ENCODE measurements at regions not wholly inside any gene's neighbourhood (a gene's known extent, or its start where the extent isn't known, plus 50 kb on each side); places are given as distances from the start of the nearest gene placed in this dataset.

GRCh38 chrX:55816023-55816422, 98.5 kb downstream of the RRAGB start:
- Histone ChIP-seq H2AFZ (ENCODE audit: low read depth, low read length) (no peak overlapping the region), H3K9ac (replicated peaks; ENCODE audit: extremely low read depth, insufficient read depth, low read length) (no peak overlapping the region), H3K36me3 (ENCODE audit: control insufficient read depth in 2 of 2, extremely low read depth in 1 of 2, insufficient read depth in 2 of 2, low read length in 2 of 2) (no peaks in the 10 kb centered on the region), H3K9me1 (replicated peaks; ENCODE audit: control insufficient read depth, extremely low read depth, insufficient read depth, low read length) (no peaks in the 10 kb centered on the region), H3K79me2 (ENCODE audit: control insufficient read depth, insufficient read depth, low read length) (no peaks in the 10 kb centered on the region), H3K27me3 (ENCODE audit: control insufficient read depth in 2 of 2, insufficient read depth in 2 of 2, low read length in 2 of 2) (no peaks in the 10 kb centered on the region), H3K9me3 (replicated peaks; ENCODE audit: control insufficient read depth, insufficient read depth, low read length) (no peaks in the 10 kb centered on the region), H3K4me2 (ENCODE audit: insufficient read depth, low read length) (no peak overlapping the region), H3K4me3 (replicated peaks in 1 of 3; ENCODE audit: insufficient read depth in 1 of 3, low read depth in 1 of 3, low read length in 3 of 3) (no peak overlapping the region), H3K4me1 (ENCODE audit: control insufficient read depth, extremely low read depth, insufficient read depth, low read length) (no peaks in the 10 kb centered on the region), H3K27ac (ENCODE audit: insufficient read depth, low read depth, low read length) (no peak overlapping the region), H4K20me1 (replicated peaks; ENCODE audit: control insufficient read depth, extremely low read depth, insufficient read depth, low read length) (no peaks in the 10 kb centered on the region)
- CTCF ChIA-PET, result no interaction called here
- no TSS peak for BruUV-seq (replicated peaks)
- no peak for DNase-seq (ENCODE audit: low read depth, low spot score)
- POLR2A ChIA-PET, result no interaction called here
- dilution Hi-C loops (cut with MboI; ENCODE audit: extremely low pct_ligation_motif_present, low sequenced_read_pairs), result no loop called here
- intact Hi-C loops (cut with micrococcal nuclease), result no loop called here
- TF ChIP-seq, protein P1, sequence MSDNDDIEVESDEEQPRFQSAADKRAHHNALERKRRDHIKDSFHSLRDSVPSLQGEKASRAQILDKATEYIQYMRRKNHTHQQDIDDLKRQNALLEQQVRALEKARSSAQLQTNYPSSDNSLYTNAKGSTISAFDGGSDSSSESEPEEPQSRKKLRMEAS (IDR thresholded peaks at IDR 0.05; ENCODE audit: insufficient read depth, insufficient read length), result no peak
- TF ChIP-seq GATA2 (IDR thresholded peaks at IDR 0.05; ENCODE audit: insufficient read depth, insufficient read length, low read depth, low read length) (no peak), POLR2A (IDR thresholded peaks at IDR 0.05; ENCODE audit: low read depth, low read length) (no peak), FOS (IDR thresholded peaks at IDR 0.05; ENCODE audit: borderline replicate concordance, insufficient read depth, low read length) (no peak), POLR2AphosphoS5 (IDR thresholded peaks at IDR 0.05; ENCODE audit: insufficient read depth, low read depth, low read length) (no peak), EZH2 (IDR thresholded peaks at IDR 0.05; ENCODE audit: borderline replicate concordance, low read depth, low read length, severe bottlenecking) (no peak), JUN (IDR thresholded peaks at IDR 0.05; ENCODE audit: borderline replicate concordance, insufficient read depth, insufficient read length, low read depth) (no peak), MYC (IDR thresholded peaks at IDR 0.05; ENCODE audit: low read depth, low read length) (no peak)
- TF ChIP-seq, protein P2, sequence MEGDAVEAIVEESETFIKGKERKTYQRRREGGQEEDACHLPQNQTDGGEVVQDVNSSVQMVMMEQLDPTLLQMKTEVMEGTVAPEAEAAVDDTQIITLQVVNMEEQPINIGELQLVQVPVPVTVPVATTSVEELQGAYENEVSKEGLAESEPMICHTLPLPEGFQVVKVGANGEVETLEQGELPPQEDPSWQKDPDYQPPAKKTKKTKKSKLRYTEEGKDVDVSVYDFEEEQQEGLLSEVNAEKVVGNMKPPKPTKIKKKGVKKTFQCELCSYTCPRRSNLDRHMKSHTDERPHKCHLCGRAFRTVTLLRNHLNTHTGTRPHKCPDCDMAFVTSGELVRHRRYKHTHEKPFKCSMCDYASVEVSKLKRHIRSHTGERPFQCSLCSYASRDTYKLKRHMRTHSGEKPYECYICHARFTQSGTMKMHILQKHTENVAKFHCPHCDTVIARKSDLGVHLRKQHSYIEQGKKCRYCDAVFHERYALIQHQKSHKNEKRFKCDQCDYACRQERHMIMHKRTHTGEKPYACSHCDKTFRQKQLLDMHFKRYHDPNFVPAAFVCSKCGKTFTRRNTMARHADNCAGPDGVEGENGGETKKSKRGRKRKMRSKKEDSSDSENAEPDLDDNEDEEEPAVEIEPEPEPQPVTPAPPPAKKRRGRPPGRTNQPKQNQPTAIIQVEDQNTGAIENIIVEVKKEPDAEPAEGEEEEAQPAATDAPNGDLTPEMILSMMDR (IDR thresholded peaks at IDR 0.05; ENCODE audit: extremely low read depth in 1 of 2, insufficient read depth in 1 of 2, low read depth in 1 of 2, low read length in 2 of 2), result no peak
- FAIRE-seq, result no peak
